GM12864 (cell line): ENCODE measurements at regions not wholly inside any gene's neighbourhood (a gene's known extent, or its start where the extent isn't known, plus 50 kb on each side); places are given as distances from the start of the nearest gene placed in this dataset.

ENCODE experiments used
- DNase-seq: peaks from one replicate; pipeline ENCODE4 v3.0.0-alpha.2; 2011; ENCODE audit warnings: low read depth
- H3K4me3 ChIP-seq: 2 replicates; pipeline ENCODE4 v1.5.1; 2011; ENCODE audit warnings: mild to moderate bottlenecking, low read depth, low read length, control low read depth
- CTCF ChIP-seq: IDR thresholded peaks from 2 replicates; pipeline ENCODE4 v1.5.1; 2011; ENCODE audit warnings: low read depth, mild to moderate bottlenecking, moderate library complexity, low read length, control low read depth, inconsistent platforms; ENCODE audit errors: missing control alignments

- TF ChIP-seq CTCF: no peak
- H3K4me3 ChIP-seq: no peak overlapping the region
- DNase-seq: no peak
Observed at GRCh38 chr4:58587856-58588255, 1477.7 kb upstream of the IGFBP7 start.

- H3K4me3 ChIP-seq: no peak overlapping the region
- no peak for TF ChIP-seq CTCF
- DNase-seq: no peak
Observed at GRCh38 chr4:58566260-58566659, 1456.1 kb upstream of the IGFBP7 start.

- no peak for DNase-seq
- H3K4me3 ChIP-seq: no peak overlapping the region
- no peak for TF ChIP-seq CTCF
Observed at GRCh38 chr4:58564695-58565475, 1454.7 kb upstream of the IGFBP7 start.

- no peak for DNase-seq
- H3K4me3 ChIP-seq: no peak overlapping the region
- no peak for TF ChIP-seq CTCF
Observed at GRCh38 chr4:58561170-58561569, 1451.0 kb upstream of the IGFBP7 start.

GRCh38 chr4:58560736-58561135, 1450.6 kb upstream of the IGFBP7 start:
- no peak for DNase-seq
- H3K4me3 ChIP-seq: no peak overlapping the region
- no peak for TF ChIP-seq CTCF

- no peak overlapping the region for H3K4me3 ChIP-seq
- no peak for TF ChIP-seq CTCF
- no peak for DNase-seq
Observed at GRCh38 chr4:58553679-58554078, 1443.5 kb upstream of the IGFBP7 start.

- no peak overlapping the region for H3K4me3 ChIP-seq
- DNase-seq: no peak
- no peak for TF ChIP-seq CTCF
Observed at GRCh38 chr4:58553031-58553430, 1442.8 kb upstream of the IGFBP7 start.
